ENCODE measurements at regions not wholly inside any gene's neighbourhood (a gene's known extent, or its start where the extent isn't known, plus 50 kb on each side); places are given as distances from the start of the nearest gene placed in this dataset.
"Not testable (repeated sequence)": the region's sequence is repeated elsewhere in the genome, so short reads cannot be mapped to it uniquely, and the experiment has no call there.

DNA sequence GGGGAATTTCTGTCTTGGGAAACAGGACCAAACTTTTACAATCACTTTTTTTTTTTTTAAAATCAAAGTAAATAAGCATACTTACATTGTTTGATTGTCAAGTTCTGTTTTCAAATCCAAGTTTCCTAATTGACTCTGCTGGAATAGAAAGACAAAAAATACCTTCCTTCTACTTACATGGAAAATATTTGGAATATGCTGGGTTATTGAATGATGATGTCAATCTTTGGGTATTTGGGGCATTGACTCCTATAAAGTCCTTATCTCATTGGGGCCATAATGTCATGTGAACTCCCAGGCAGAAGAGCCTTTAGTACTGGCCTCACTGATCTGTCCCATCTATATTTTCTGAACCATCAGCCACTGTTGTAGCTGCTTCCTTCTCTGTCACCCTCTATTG is 122.6 kb upstream of the NOX3 start:
- no peak for DNase-seq (ENCODE audit: low read depth in 4 of 4, low spot score in 1 of 4)

DNA sequence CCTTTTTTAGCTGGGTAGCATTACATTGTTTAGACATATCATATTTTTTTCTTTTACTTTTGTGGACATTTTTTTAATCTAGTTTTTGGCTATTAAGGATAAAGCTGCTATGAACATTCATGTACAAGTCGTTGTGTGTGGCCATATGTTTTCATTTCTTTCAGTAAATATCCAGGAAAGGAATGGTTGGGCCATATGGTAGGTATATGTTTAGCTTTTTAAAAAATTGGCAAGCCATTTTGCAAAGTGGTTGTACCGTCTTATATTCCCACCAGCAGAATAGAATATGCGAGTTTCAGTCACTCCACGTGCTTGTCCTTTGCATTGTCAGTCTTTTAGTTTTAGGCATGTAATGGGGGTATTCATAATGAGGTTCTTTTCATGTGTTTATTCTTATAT is 106.3 kb upstream of the NOX3 start:
- DNase-seq (ENCODE audit: low read depth in 4 of 4, low spot score in 1 of 4), result no peak

DNA sequence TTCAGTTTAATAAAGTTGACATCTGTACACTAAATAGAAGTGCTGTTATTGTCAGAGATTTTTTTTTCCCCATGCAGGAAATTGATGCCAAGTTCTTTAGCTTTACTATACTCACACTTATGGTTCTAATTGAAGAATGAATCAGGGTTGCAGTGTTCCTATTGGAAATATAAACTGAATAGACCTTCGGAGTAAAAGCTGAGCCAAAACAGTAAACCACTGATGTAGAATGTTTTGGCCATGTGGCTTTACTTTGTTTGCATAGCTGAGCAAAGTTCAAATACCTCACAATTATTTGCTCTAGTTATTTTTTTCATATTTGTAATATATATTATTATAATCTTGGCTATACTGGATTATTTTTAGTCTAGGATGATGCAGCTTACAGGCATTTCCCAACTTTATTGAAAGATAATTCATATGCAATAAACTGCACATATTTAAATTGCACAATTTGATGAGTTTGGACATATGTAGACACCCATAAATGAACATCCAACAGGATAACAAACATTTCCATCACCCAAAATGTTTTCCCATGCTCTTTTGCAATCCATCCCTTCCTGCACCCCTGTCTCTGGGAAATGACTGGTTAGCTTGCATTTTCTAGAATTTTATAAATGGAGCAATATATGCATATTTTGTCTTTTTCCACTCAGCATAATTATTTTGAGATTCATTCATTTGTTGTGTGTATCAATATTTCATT is 105.8 kb upstream of the NOX3 start:
- DNase-seq (ENCODE audit: low read depth in 4 of 4, low spot score in 1 of 4), result no peak

DNA sequence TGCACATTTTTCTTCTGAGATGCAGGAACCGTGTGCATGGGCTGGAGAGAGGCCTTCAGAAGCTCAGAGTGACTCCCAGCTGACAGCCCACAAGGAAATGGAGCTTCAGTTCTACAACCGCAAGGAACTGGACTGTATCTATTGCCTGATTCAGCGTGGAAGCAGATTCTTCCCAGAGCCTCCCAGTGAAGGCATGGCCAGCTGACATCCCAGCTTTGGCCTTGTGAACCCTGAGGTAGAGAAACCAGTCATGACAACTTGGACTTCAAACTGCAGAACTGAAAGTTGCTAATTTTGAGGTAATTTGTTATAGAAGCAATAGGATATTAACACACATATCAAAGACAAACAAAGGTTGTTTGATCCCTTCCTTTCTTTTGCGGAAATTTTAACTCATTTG is 94.3 kb upstream of the NOX3 start:
- no peak for DNase-seq (ENCODE audit: low read depth in 4 of 4, low spot score in 1 of 4)

DNA sequence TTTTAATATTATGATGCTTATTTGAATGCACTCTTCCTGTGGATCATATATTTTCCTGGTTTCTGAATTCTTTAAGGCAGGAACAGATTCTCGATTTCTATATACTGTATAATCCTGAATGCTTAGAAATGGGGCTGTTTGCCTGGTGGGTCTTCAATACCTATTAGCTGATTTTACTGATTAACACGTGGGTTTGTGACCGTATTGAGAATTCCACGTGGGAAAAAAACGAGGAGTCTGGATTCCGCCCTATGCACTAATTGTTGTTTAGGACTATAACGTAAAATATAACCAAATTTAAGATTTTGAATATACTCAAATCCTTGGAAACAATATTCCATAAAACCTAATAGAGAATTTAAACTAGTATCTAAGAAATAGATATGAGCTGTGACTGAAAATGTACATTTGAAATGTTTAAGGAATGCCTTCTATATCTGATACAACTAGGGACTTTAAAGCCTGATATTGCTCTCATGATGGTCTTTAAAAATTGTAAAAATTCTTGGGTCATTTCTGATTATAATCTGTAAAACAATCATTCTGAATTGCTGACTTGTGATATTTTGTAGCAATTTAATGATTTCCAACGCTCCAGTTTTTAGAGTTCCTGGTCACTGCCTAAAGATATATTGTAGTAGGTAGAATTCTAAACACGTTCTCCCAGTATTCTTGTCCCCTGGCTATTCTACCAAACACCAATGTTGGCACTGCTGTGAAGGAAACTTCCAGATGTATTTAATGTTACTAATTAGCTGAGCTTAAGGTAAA is 93.6 kb upstream of the NOX3 start:
- no peak for DNase-seq (ENCODE audit: low read depth in 4 of 4, low spot score in 1 of 4)

DNA sequence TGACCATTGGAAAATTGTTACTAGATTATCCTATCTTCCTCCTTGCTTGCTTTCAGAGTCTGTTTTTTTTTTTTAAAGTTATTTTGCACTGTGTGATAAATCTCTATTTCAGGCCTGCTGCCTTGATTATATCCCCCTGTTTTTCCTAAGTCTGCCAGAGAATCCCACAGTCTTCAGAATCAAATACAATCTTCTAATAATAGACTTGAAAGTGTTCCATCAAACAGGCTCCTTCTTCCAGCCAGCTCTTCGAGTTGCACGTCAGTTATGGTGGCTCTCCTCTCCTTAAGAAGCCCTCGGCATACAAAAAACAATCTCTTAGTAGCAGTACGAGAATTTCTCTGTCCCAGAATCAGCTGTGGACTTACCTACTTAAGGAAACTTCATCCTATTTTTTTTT is 92.9 kb upstream of the NOX3 start:
- DNase-seq (ENCODE audit: low read depth in 4 of 4, low spot score in 1 of 4), result no peak

DNA sequence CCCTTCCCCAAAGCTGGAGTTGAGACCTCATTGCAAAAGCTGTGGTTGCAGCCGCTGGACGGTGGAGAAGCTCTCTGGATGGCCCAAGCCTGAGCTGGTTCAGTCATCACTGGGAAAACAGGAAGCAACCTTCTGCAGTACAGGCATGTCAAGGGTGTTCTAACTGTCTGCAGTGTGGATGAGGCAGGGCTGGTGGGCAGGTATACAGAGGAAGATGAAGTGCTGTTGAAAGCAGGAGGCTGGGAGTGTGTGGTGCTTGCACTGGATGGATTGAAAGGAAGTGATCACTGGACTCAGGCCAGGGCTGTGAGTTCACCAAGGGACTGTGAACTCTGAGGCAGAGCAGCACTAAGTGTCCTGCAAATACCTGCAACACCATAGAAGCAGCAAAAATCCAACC is 89.0 kb upstream of the NOX3 start:
- no peak for DNase-seq (ENCODE audit: low read depth in 4 of 4, low spot score in 1 of 4)

DNA sequence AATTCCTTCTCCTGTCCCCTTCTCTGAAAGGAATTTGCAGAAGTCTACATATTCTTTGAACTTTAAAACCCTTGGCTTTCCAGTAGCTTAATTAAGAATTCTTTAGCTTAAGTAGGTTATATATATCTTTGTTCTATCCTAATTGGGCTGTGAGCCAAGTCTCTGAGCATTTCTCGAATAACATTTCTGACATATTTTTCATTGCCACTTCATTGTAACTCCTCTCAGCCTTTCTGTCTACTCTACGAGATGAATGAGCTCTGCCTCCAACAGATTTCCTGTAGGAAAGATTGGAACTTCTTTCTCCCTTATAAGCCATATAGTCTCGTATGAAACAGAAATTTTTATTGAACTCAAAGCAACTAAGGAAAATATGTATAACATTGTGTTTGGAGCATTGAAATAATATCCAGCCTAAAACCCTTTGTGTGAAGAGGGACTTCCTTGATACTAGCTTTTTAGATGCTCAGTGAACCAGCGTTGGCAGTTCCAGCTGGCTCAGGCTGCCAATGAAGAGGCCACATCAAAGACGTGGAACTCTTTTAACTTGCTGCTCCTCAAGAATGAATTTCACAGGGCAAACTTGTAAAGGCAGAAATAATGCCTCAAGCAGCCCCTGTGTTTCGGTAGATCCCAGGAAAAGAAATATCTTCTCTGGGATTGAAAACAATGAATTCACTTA is 87.7 kb upstream of the NOX3 start:
- no peak for DNase-seq (ENCODE audit: low read depth in 4 of 4, low spot score in 1 of 4)

DNA sequence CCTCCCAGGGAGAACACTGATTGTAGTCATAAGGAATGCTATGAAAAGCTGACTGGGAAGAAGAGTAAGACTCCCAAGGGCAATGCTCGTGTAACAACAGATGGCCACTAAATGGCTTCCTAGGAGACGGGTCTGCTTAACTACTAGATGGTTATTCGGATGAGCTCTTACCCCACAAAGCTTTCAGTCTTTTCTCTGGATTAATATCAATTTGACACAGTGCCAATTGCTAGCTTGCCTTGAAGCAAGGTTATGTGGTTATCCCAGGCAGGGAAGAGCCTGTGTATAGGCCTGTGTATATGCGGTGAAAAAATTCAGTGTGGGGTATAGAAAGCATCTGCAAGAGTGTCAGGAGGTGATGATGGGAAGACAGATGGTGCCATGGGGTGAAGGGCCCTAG is 86.4 kb upstream of the NOX3 start:
- no peak for DNase-seq (ENCODE audit: low read depth in 4 of 4, low spot score in 1 of 4)

DNA sequence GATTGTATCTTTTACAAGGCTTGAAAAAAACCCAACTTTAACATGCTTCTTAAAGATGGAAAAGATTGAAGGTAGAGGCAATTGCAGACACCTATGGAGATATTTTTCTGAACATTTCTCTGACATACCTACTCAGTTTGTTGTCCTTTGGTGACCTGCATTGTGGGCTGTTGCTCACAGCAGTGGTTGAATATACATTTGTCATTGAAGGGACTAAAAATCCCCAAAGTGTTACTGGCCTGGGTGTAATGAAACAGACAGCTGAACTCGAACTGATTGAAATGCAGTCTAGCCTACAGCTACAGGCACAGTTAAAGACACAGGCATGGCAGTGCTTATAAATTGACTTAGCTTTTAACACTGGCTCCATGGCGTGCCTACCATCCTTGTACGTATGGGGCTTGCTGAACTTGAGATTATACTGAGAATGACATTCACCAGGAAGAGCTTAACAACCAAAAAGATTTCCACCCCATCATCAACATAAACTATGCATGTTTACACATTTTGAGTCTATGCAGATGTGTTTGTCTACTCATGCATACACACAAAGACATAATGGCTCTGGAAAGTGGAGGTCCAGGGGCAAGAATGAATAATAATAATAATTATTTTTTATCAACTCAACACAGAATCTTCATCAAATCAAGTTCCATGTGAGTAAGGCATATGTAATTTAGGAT is 83.2 kb upstream of the NOX3 start:
- no peak for DNase-seq (ENCODE audit: low read depth in 4 of 4, low spot score in 1 of 4)

DNA sequence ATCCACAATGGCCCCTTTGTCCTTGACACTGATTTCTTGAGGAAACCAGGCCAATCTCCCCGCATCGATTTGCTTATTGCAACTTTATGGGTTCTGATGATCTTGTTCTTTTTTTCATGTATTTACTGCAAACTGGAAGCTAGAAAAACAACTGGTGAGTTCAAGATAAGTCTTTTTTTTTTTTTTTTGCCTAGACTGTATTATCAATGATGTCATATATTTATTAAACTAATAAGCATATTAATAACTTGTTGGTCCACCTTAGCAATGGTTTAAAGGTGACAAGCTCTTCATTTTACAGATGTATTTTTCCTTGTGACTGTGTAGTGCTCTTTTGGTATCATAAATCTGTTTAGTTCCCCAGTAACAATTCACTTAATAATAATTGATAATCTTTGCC is 79.0 kb upstream of the NOX3 start:
- no peak for DNase-seq (ENCODE audit: low read depth in 4 of 4, low spot score in 1 of 4)

DNA sequence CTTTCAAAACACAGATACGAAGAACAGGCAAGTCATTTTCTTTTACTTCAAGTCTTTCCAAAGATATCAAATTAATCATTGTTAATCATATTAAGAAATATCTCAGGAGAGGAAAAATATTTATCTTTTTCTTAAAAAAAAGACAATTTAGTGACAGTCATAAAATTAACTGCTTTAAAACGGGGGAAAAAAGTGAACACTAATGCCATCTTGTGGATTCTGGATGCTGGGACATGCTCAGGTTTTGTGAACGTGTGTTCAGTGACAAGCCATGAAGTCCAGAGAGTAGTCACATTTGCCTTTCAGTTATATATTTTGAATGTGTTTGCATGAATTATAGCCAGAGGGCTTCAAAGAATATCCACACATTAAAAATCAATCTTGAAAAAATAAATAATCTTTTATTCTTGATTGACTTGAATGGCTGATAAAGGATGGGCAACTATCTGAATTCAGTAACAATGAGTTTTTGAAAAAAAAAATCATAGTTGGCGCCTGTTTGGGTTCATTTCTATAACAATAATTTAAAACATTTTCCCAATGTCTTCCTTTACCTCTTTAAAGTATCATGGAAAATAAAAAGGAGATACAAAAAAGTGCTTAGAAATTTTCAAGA is 74.7 kb upstream of the NOX3 start:
- DNase-seq (ENCODE audit: low read depth in 4 of 4, low spot score in 1 of 4), result no peak

DNA sequence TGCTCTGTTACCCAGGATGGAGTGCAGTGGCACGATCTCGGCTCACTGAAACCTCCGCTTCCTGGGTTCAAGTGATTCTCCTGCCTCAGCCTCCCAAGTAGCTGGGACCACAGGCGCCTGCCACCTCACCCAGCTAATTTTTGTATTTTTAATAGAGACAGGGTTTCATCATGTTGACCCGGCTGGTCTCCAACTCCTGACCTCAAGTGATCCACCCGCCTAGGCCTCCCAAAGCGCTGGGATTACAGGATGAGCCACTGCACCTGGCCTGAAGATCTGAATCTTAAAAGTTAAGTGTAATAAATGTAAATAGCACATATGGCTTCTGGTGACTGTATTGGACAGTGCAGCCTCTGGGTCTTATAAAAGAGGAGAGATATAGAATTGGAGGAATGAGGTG is 74.2 kb upstream of the NOX3 start:
- DNase-seq (ENCODE audit: low read depth in 4 of 4, low spot score in 1 of 4), result not testable (repeated sequence)

DNA sequence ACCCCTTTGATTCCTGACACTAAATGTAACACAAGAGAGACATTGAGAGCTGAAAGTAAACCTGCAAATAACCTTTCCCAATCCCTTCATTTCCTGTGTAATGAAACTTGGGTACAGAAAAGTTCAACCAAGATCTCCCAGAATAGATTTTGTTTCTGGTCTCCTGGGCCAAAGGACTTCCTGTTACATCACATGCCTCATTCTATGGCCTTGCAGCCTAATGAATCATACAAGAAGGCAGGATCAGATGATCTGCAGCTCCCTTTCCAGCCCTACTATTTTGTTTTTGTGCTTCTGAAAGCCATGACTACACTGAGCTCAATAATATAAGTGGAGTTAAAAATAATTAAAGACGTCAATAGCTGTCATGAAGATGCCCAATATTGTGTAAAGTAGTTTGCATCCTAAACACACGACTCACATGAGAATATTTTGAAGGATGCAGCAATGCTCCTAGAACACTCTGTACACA is 73.4 kb upstream of the NOX3 start:
- no peak for DNase-seq (ENCODE audit: low read depth in 4 of 4, low spot score in 1 of 4)

DNA sequence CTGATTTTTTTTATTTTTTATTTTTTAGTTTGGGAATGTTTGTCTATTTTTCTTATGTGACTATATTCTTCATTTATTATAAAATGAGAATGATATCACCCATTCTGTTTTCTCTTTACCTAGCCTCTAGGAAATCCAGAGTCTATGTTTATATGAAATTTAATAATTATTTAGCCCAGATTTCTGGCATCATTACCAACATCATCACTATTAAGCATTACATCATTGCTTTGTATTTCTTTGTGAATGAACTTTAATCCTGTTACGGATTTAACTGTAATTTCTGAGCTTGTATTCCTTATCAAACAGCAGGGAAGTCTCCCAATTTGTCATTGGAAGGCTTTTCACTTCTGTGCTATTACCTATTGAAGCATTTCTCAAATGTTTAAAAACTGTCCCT is 72.7 kb upstream of the NOX3 start:
- no peak for DNase-seq (ENCODE audit: low read depth in 4 of 4, low spot score in 1 of 4)

DNA sequence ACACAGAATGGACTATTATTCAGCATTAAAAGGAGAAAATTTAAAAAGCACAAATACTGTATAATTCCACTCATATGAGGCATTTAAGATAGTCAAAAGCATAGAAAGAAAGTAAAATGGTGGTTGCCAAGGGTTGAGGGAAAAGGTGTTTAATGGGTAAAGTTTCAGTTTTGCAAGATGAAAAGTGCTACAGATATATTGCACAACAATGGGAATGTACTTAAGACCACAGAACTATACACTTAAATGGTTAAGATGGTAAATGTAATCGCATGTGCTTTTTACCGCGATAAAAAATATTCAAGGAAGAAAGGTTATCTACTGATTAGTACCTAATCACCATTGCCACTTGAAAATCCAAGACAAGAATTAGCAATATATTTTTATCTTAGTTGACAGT is 71.8 kb upstream of the NOX3 start:
- DNase-seq (ENCODE audit: low read depth in 4 of 4, low spot score in 1 of 4), result no peak

DNA sequence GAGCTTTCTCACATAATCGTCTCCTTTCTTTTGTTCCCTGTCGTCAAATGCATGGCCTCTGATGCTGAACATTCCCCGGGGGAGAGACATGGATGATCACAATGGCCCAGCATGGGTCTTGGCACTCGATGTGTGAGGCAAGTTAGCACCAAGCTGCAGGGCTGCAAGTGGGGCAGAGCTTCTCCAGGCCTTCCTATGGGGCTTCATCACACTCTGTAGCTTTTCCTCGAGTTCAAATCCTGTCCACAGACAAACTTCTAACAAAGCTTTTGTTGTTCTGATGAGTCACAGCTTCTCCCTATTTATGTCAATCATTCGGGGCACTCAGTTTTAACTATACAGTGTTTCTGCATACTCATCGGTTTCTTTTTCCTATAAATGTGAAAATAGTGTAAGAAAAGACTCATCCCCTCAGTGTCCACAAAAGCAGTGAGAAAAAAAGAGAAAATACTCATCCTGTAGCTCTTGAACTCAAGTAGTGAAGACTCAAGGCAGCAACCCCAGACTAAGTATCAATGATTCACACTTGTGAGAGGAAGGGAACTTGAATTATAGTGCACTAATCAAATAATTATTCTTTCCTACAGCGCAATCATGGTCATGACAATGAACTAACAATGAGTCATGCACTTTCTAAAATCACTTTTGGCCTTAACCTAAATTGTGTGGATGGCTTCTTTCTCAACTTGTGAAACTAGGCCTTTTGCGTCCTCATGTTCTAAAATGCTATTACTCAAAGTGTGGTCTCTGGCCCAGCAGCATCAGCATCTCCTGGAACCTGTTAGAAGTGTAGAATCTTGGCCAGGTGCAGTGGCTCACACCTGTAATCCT is 68.4 kb upstream of the NOX3 start:
- peak in 1 of 4 experiments; percentile 1 for DNase-seq (ENCODE audit: low read depth in 4 of 4, low spot score in 1 of 4)

DNA sequence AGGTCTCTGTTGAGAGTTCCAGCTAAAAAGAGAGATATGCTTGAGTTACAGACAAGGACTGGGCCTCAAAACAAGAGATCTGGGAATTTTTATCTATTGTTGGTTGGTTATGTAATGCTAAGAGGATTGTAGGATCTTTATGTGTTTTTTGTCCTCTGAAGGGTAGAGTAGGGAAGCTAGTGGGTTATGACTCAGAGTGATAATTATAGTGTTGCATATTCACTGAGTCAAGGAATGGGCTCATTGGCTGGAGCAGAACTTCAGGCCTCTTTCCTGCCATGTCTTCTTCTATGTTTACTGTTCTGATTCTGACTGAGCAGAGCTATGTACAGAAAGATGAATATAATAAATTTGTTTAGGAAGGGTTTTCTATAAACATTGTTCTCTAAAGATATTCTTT is 66.1 kb upstream of the NOX3 start:
- no peak for DNase-seq (ENCODE audit: low read depth in 4 of 4, low spot score in 1 of 4)

DNA sequence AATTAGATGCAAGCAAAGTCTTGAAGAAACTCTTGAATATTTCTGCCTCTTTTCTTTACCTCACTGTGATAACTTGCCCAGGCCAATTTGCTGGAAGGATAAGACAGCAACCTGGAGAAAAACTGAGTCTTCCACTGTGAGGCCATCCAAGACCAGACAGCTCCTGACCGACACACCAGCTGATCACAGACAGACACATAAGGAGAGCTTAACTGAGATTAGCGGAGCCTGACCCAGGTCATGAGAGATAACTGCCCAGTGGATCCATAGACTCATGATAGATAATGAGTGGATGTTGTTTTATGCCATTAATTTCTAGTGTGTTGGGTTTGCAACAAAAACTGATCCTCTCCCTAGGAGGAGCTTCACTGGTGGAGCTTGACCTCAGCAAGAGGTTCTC is 64.4 kb upstream of the NOX3 start:
- DNase-seq (ENCODE audit: low read depth in 4 of 4, low spot score in 1 of 4), result no peak

DNA sequence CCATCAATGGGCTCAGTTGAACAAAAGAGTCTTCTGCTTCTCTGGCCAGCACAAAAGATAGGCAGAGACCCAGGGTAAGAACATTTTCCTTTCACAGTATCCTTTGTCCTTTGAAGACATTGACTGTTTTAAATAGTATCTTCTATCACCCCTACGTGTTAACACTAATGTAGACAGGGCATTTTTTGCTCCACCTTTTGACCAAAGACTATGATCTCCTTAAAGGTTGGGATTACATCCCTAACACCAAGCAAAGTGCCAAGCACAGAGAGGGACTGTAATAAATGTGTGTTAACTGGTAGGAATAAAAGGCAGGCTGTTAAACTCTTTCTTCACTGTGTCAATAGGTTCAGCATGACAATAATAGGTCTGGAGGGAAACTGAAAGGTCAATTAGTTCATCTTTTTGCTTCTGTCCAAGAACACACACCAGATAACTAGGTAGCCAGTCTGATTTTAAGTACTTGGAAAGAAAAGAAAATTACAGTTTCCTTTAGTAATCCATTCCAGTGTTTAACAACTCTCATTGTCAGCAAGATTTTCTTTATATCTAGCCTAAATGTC is 63.6 kb upstream of the NOX3 start:
- DNase-seq (ENCODE audit: low read depth in 4 of 4, low spot score in 1 of 4), result no peak
